ENCODE measurements at regions not wholly inside any gene's neighbourhood (a gene's known extent, or its start where the extent isn't known, plus 50 kb on each side); places are given as distances from the start of the nearest gene placed in this dataset.

GRCh38 chr16:21341101-21341500, 63.0 kb upstream of the CRYM start:
- Histone ChIP-seq H3K36me3 (ENCODE audit: insufficient read depth, low read length) (no peaks in the 10 kb centered on the region), H4K20me1 (ENCODE audit: insufficient read depth, low read length) (no peaks in the 10 kb centered on the region), H2AFZ (ENCODE audit: low read depth, low read length) (no peak overlapping the region), H3K4me3 (ENCODE audit: insufficient read depth, low read depth, low read length) (no peak overlapping the region), H3K79me2 (ENCODE audit: insufficient read depth, low read length) (no peaks in the 10 kb centered on the region), H3K9me3 (ENCODE audit: insufficient read depth, low read depth, low read length) (no peaks in the 10 kb centered on the region), H3K4me2 (ENCODE audit: low read length) (no peak overlapping the region), H3K27ac (ENCODE audit: low read depth, low read length) (no peak overlapping the region), H3K4me1 (ENCODE audit: insufficient read depth, low read length) (no peaks in the 10 kb centered on the region), H3K27me3 (ENCODE audit: insufficient read depth, low read length) (no peaks in the 10 kb centered on the region), H3K9ac (ENCODE audit: low read length) (no peak overlapping the region)
- Mint-ChIP-seq H3K4me1 (ENCODE audit: low read depth, unreplicated experiment) (no peaks in the 10 kb centered on the region), H3K36me3 (ENCODE audit: low read depth, unreplicated experiment) (peaks cover 5% of the 10 kb centered on the region), H3K27me3 (ENCODE audit: low read depth, unreplicated experiment) (peaks cover 2% of the 10 kb centered on the region), H3K9me3 (ENCODE audit: unreplicated experiment) (no peaks in the 10 kb centered on the region), H3K4me3 (ENCODE audit: unreplicated experiment) (no peak overlapping the region), H3K27ac (ENCODE audit: unreplicated experiment) (no peak overlapping the region)
- DNase-seq (ENCODE audit: low read depth) (no peak), FAIRE-seq (no peak)
- TF ChIP-seq EZH2 (IDR thresholded peaks at IDR 0.05; ENCODE audit: insufficient read depth, low read length) (no peak), CTCF (IDR thresholded peaks at IDR 0.05; ENCODE audit: insufficient read depth, low read depth, low read length) (no peak)

- Mint-ChIP-seq H3K27ac (ENCODE audit: unreplicated experiment) (no peak overlapping the region), H3K9me3 (ENCODE audit: unreplicated experiment) (peaks cover 7% of the 10 kb centered on the region), H3K36me3 (ENCODE audit: low read depth, unreplicated experiment) (peaks cover 8% of the 10 kb centered on the region), H3K4me1 (ENCODE audit: low read depth, unreplicated experiment) (no peaks in the 10 kb centered on the region), H3K27me3 (ENCODE audit: low read depth, unreplicated experiment) (peaks cover 2% of the 10 kb centered on the region), H3K4me3 (ENCODE audit: unreplicated experiment) (no peak overlapping the region)
- TF ChIP-seq EZH2 (IDR thresholded peaks at IDR 0.05; ENCODE audit: insufficient read depth, low read length) = no peak
- no peak for TF ChIP-seq CTCF (IDR thresholded peaks at IDR 0.05; ENCODE audit: insufficient read depth, low read depth, low read length)
- no peaks in the 10 kb centered on the region for H3K36me3 ChIP-seq (ENCODE audit: insufficient read depth, low read length)
- FAIRE-seq (no peak), DNase-seq (ENCODE audit: low read depth) (no peak)
- no peak overlapping the region for H3K9ac ChIP-seq (ENCODE audit: low read length)
- no peak overlapping the region for H3K4me3 ChIP-seq (ENCODE audit: insufficient read depth, low read depth, low read length)
- H3K27me3 ChIP-seq (ENCODE audit: insufficient read depth, low read length) = no peaks in the 10 kb centered on the region
- no peaks in the 10 kb centered on the region for H4K20me1 ChIP-seq (ENCODE audit: insufficient read depth, low read length)
- no peaks in the 10 kb centered on the region for H3K4me1 ChIP-seq (ENCODE audit: insufficient read depth, low read length)
- H3K4me2 ChIP-seq (ENCODE audit: low read length) = no peak overlapping the region
- H3K79me2 ChIP-seq (ENCODE audit: insufficient read depth, low read length) = no peaks in the 10 kb centered on the region
- H2AFZ ChIP-seq (ENCODE audit: low read depth, low read length) = no peak overlapping the region
- no peaks in the 10 kb centered on the region for H3K9me3 ChIP-seq (ENCODE audit: insufficient read depth, low read depth, low read length)
- no peak overlapping the region for H3K27ac ChIP-seq (ENCODE audit: low read depth, low read length)
Measured at GRCh38 chr16:21339941-21340340, 61.9 kb upstream of the CRYM start.

GRCh38 chr16:21339269-21339641, 61.2 kb upstream of the CRYM start:
- no peak for DNase-seq (ENCODE audit: low read depth)
- Mint-ChIP-seq H3K4me1 (ENCODE audit: low read depth, unreplicated experiment) (no peaks in the 10 kb centered on the region), H3K36me3 (ENCODE audit: low read depth, unreplicated experiment) (peaks cover 6% of the 10 kb centered on the region), H3K9me3 (ENCODE audit: unreplicated experiment) (peaks cover 10% of the 10 kb centered on the region), H3K27me3 (ENCODE audit: low read depth, unreplicated experiment) (no peaks in the 10 kb centered on the region), H3K27ac (ENCODE audit: unreplicated experiment) (no peak overlapping the region), H3K4me3 (ENCODE audit: unreplicated experiment) (no peak overlapping the region)
- no peak for TF ChIP-seq EZH2 (IDR thresholded peaks at IDR 0.05; ENCODE audit: insufficient read depth, low read length)
- no peak for TF ChIP-seq CTCF (IDR thresholded peaks at IDR 0.05; ENCODE audit: insufficient read depth, low read depth, low read length)
- Histone ChIP-seq H3K4me2 (ENCODE audit: low read length) (no peak overlapping the region), H2AFZ (ENCODE audit: low read depth, low read length) (no peak overlapping the region), H4K20me1 (ENCODE audit: insufficient read depth, low read length) (no peaks in the 10 kb centered on the region), H3K27me3 (ENCODE audit: insufficient read depth, low read length) (no peaks in the 10 kb centered on the region), H3K9ac (ENCODE audit: low read length) (no peak overlapping the region), H3K36me3 (ENCODE audit: insufficient read depth, low read length) (no peaks in the 10 kb centered on the region), H3K9me3 (ENCODE audit: insufficient read depth, low read depth, low read length) (no peaks in the 10 kb centered on the region), H3K4me3 (ENCODE audit: insufficient read depth, low read depth, low read length) (no peak overlapping the region), H3K4me1 (ENCODE audit: insufficient read depth, low read length) (no peaks in the 10 kb centered on the region), H3K27ac (ENCODE audit: low read depth, low read length) (no peak overlapping the region), H3K79me2 (ENCODE audit: insufficient read depth, low read length) (no peaks in the 10 kb centered on the region)
- FAIRE-seq = no peak
